ENCODE measurements at regions not wholly inside any gene's neighbourhood (a gene's known extent, or its start where the extent isn't known, plus 50 kb on each side); places are given as distances from the start of the nearest gene placed in this dataset.

GRCh38 chr2:171217330-171217729 lies 56.6 kb upstream of the TLK1 start:
- no peak for TF ChIP-seq CTCF (conservative IDR thresholded peaks at IDR 0.05 in 1 of 2, IDR thresholded peaks at IDR 0.05 in 1 of 2; ENCODE audit: extremely low read depth in 1 of 2, insufficient read depth in 1 of 2, low read depth in 1 of 2, low read length in 2 of 2)
- no peak for TF ChIP-seq EZH2 (IDR thresholded peaks at IDR 0.05; ENCODE audit: borderline replicate concordance, low read length)

Measured in mammary epithelial cell (primary cell).